A204.1 (cell line): ENCODE measurements at regions not wholly inside any gene's neighbourhood (a gene's known extent, or its start where the extent isn't known, plus 50 kb on each side); places are given as distances from the start of the nearest gene placed in this dataset.
"Not testable (repeated sequence)": the region's sequence is repeated elsewhere in the genome, so short reads cannot be mapped to it uniquely, and the experiment has no call there.

ENCODE experiments used
- FAIRE-seq: peaks from 2 replicates; lab custom pipeline; 2012; peaks lifted over from hg19 to GRCh38; lab: Jason Lieb, UNC

DNA sequence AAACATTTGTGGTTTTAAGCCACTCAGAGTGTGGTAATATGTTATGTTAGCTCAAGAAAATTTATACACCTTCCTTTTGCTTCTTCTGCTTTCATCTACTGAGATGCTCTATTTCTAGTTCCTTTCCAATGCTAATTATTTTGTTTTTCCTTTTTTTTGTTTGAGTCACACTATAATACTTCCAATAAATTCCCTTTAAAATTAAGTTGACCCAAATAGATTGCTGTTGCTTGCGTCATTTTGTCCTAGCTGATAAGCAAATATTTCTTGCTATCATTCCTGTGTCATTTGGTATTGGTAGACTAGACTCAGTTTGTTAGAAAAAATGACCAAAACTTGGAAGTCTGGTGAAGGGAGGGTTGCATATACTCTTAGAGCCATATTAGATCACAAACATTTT lies 437.0 kb upstream of the CNTN6 start:
- no peak for FAIRE-seq

DNA sequence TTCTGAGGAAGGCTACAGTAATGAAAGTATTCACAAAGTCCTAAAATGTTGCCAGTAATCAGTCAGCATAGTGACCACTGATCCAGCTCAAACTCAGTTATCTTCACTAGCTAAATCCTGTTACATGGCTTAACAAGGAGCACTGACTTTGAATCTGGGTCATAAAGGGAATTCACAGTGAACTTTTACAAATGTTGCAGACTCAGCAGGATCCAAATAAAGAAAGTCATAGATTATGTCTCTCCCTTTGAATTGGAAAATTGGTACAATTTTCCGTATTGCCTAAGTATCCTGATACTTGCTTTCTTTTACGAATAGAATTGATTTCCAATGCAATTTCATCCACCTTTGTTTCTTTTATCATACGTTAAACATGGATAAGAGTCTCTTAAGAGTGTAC lies 431.5 kb upstream of the CNTN6 start:
- no peak for FAIRE-seq

- FAIRE-seq, result no peak
These were observed 418.7 kb upstream of the CNTN6 start for GRCh38 chr3:674116-674515.

DNA sequence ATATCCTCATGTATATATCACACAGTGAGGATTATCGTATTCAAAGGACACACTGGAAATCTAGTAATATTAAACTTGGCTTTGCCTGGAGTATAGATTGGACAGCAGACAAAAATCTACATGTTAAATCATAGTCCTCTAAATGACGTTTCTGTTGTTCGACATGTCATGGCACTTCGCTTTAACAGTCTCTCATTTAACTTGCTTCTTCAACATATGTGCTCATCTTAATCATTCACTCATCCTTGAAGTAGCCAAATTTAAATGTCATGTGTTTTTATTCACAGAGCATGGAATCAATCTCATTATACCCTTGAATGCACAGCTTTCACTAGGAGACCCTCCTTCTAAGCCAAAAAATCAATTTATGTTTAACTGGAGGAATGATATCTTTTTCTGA lies 417.0 kb upstream of the CNTN6 start:
- FAIRE-seq, result no peak

GRCh38 chr3:683770-684169 lies 409.1 kb upstream of the CNTN6 start:
- FAIRE-seq, result no peak

DNA sequence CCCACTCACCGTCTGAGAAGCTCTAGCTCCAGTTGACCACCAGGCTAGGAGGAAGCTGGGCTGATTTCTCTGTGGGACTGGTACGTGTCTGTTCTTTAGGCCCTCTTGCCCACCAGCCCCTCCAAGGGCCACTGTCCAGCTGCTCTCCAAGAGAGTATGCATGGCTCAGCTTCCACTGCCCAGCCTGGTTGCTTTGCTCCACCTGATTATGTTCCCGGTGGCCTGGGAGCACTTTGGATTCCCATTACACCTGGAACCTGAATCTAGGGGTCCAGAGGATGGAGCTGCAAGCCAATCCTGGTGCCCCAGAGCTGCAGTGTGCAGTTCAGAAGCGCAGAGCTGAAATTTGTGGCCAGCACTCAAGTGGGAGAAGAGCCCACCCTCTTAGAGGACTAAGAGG lies 402.1 kb upstream of the CNTN6 start:
- no peak for FAIRE-seq

DNA sequence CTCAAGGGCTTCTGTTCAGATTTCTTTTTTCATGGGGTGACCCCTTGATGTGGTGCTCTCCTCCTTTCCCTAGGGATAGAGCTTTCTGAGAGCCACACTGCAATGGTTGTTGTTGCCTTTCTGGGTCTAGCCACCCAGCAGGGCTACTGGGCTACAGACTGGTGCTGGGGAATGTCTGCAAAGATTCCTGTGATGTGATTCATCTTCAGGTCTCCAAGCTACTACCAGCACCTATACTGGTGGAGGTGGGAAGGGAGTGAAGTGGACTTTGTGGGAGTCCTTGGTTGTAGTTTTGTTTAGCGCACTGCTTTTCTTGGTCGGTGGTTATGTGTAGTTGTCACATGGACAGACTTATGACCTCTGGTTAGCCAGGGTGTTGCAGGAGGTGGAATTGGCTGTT lies 392.3 kb upstream of the CNTN6 start:
- no peak for FAIRE-seq

DNA sequence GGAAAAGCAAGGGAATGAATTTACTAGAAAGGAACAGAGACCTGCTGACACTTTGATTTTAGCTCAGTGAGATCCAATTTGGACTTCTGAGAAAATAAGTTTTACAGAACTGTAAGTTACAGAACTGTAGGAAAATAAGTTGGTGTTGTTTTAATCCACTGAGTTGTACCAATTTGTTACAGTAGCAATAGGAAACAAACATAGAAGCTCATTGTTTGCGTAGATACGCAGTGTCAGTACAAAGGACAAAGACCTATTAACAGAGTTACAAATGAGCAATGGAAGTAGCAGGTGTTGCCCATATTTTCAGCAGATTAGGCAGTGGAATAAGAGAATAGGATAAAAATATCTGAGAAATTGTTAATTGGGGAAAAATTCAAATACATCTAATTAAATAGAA lies 385.8 kb upstream of the CNTN6 start:
- FAIRE-seq, result no peak

GRCh38 chr3:713006-713621 lies 379.7 kb upstream of the CNTN6 start:
- FAIRE-seq, result no peak

- no peak for FAIRE-seq
These were observed 378.7 kb upstream of the CNTN6 start for GRCh38 chr3:713947-714620.

DNA sequence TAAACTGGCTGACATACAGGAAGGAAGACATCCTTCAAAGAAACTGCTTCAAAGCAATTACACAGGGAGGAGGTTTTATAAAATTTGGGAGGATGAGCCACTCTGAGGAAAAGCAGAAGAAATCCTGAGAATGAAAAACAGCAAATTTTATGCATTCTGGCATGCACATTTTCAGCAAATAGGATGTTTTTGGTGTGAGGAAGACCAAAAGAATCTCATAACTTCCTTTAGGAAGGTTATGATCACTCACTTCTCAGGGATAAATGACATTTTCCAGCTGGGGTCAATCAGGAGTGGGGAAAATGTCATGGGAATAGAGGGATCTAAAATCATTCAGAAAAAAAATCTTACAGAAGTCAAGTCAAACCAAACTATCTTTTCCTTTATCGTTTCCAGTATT lies 371.7 kb upstream of the CNTN6 start:
- no peak for FAIRE-seq

DNA sequence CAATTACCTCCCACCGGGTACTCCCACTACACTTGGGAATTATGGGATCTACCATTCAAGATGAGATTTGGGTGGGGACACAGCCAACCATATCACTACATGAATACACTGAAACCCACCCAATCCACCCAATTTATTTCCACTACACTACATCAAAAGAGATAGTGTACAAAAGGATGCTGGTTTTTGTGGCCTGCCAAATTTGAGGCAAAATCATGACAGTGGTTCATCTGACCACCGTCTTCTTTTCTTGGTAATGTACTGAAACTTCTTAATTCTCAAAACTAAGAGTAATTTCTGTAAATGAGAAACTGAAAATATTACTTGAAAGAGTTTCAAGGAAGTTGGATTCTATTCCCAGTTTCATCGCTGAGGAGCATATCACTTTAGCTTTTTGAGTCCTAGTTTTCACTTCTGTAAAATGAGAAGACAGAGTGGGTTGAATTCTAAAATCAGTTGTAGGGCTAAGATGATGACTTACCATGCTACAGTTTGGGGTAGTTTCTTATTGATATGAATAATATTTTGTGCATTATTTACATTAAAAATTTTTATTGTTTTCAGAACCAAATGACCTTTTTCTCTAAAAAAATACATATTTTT lies 360.4 kb upstream of the CNTN6 start:
- no peak for FAIRE-seq

DNA sequence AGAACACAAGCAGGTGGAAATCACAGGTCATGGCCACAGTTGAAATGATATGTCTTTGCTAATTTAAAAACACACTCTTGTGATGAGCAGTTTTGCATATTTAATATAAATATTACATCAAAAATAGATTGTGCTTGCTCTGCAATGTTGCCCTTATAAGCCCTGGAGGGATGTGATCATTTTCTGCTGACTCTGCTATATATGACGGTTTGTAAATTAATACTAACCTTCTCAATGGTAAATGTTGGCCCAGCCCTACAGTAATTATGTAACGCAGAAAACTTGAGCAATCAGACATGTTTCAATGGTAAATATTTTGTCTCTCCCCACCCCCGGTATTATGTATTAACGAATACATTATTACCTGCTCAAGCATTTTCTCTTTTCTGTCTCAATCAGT lies 359.5 kb upstream of the CNTN6 start:
- FAIRE-seq, result no peak

GRCh38 chr3:757711-758110 lies 335.1 kb upstream of the CNTN6 start:
- no peak for FAIRE-seq

GRCh38 chr3:759106-759505 lies 333.7 kb upstream of the CNTN6 start:
- no peak for FAIRE-seq

GRCh38 chr3:773433-773832 lies 319.4 kb upstream of the CNTN6 start:
- FAIRE-seq, result not testable (repeated sequence)

DNA sequence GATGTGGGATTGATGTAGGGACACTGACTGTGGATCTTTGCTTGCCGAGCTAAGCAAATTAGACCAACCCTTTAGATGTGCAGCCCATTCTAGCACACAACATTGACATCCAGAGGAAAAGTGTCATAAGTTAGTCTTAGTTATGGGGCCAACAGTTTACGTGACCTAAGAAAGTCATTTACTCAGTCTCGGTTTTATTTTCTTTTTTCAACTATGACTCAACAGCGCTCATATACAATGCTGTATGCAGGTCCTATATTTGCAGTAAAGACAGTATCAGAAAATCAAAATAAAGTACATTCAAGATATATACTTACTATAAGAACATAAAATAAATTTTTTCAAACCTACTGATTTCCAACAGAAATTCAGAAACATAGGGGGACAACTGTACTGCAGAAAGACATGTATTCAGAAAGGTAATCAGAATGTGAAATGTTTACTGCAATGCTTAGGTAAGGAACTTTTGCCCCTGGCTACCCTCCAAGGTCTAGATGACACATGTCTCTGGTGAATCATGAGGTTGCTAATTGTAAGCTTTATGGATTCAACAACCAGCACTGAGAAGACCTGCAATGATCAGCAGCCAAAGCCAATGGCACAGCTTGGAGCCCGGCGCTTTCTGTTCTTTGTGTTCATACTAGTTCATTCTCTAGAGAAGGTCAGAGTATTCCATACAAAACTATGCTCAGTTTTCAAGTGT lies 317.5 kb upstream of the CNTN6 start:
- FAIRE-seq, result no peak

GRCh38 chr3:780505-780904 lies 312.3 kb upstream of the CNTN6 start:
- FAIRE-seq, result no peak

DNA sequence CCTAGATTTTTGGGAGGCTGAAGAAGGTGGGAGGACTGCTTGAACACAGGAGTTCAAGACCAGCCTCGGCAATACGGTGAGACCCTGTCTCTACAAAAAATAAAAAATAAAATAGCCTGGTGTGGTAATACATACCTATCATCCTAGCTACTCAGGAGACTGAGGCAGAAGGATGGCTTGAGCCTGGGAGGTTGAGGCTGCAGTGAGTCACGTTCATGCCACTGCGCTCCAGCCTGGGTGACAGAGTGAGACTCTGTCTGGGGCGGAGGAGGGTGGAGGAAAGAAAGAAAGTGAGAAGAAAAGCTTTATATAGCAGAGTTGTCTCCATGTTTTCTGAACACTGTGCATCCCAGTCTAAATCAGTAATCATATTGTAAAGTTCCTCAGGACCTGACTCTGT lies 301.4 kb upstream of the CNTN6 start:
- no peak for FAIRE-seq

DNA sequence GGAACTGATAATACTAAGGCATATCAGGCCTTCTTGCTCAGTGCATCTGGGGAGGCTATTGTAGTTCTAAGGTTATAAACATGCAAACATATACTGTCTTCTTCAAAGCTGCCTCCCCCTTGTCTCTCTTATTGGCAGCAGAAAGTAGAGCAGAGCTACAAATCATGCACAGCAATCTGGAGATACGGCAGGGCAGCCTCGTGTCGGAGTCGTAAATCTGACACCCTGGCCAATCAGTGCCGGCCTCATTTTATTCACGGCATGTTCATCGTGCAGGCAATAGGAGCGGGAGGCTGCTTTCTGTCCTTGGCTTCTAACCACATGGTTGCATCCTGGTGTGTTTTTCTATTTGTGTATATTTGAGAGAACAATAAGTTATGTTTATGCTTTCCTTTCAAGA lies 300.2 kb upstream of the CNTN6 start:
- no peak for FAIRE-seq

DNA sequence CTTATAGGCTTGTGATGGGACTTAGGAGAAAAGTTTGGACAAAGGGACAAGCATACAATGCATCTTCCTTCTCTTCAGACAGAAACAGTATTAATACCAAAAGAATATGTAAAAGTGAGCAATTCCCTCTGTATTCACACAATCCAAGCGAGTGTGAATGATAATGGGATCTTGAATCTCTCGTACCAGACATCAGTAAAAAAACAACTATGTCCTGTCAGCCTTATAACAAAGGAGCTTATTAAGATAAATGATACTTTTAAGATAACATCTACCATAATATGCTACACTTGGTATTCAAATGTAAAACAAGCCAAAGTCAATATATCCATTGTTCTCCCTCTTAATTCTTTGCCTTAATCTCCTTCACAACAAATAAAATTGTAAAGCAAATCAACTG lies 288.6 kb upstream of the CNTN6 start:
- no peak for FAIRE-seq

DNA sequence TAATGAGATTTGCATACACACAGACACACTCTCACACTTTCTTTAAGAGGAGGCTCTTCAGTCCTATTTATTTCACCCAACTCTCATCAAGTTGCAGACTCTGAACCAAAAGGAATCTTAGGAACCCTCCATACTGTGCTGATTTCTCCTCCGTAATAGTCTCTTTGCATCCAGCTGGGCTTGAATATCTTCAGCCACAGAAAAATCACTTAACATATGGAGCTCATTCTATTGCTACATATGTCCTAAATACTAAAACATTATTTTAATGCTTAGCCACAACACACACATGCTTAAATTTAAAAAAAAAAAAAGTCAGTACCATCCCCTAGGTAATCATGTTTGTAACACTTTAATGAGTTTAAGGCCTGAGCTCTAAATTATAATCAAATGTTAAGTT lies 287.5 kb upstream of the CNTN6 start:
- no peak for FAIRE-seq

DNA sequence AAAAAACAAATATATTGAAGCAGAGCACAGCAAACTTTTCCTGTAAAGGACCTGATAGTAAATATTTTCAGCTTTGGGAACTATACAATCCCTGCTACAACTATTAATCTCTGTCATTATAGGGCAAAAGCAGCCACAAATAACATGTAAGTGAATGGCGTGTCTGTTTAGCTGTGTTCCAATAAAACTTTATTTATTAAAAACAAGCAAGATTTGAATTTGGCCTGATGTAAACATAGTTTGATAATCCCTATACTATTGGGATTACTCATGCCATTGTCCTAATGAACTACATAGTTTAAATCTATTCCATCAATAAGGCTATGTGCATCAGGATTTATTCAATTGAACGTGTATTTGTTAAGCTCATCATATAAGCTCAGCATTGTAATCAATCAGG lies 286.8 kb upstream of the CNTN6 start:
- no peak for FAIRE-seq

DNA sequence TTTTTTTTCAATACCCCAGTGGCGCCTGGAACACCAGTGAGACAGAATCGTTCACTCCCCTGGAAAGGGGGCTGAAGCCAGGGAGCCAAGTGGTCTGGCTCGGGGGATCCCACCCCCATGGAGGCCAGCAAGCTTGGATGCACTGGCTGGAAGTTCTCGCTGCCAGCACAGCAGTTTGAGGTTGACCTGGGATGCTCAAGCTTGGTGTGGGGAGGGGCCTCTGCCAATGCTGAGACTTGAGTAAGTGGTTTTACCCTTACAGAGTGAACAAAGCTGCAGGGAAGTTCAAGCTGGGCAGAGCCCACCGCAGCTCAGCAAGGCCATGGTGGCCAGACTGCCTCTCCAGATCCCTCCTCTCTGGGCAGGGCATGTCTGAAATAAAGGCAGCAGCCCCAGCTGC lies 276.2 kb upstream of the CNTN6 start:
- FAIRE-seq, result no peak
